ENCODE measurements at regions not wholly inside any gene's neighbourhood (a gene's known extent, or its start where the extent isn't known, plus 50 kb on each side); places are given as distances from the start of the nearest gene placed in this dataset.

DNA sequence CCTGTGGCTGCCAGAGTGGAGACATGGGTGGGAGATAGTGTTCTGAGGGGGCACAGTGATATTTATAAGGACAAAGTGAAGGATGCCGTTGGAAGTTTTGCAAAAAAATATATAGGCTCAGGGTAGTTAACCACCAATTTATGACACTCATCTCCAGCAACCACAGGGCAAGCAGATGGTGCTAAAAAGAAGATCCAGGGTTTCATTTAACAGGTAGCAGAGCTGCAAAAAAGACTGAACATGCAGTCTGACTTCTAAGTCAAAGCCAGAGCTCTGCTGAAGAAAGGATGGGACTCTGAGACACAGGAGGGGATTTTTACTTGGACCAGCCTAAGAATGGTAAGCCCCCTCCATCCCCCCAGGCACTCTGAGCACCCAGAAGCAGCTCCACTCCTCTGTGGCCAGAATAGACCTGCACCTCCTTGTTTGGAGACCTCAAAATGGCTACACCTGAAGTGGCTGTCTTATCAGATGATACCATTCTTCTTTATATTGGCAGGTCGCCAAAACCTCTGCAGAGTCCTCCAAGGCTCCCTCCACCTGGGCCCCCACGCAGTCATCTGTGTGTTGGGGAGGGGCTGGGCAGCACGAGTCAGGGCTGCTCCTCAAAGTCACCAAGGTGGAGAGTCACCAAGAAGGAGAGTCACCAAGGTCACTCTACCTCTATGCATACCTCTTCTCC, 161.4 kb upstream of the FAM9B start:
- TF ChIP-seq, protein P1, sequence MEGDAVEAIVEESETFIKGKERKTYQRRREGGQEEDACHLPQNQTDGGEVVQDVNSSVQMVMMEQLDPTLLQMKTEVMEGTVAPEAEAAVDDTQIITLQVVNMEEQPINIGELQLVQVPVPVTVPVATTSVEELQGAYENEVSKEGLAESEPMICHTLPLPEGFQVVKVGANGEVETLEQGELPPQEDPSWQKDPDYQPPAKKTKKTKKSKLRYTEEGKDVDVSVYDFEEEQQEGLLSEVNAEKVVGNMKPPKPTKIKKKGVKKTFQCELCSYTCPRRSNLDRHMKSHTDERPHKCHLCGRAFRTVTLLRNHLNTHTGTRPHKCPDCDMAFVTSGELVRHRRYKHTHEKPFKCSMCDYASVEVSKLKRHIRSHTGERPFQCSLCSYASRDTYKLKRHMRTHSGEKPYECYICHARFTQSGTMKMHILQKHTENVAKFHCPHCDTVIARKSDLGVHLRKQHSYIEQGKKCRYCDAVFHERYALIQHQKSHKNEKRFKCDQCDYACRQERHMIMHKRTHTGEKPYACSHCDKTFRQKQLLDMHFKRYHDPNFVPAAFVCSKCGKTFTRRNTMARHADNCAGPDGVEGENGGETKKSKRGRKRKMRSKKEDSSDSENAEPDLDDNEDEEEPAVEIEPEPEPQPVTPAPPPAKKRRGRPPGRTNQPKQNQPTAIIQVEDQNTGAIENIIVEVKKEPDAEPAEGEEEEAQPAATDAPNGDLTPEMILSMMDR (optimal IDR thresholded peaks at IDR 0.05 in 1 of 3, IDR thresholded peaks at IDR 0.05 in 1 of 3, conservative IDR thresholded peaks at IDR 0.05 in 1 of 3; ENCODE audit: extremely low read depth in 1 of 3, insufficient read depth in 2 of 3, low read length in 3 of 3) = no peak
- TF ChIP-seq EZH2 (IDR thresholded peaks at IDR 0.05; ENCODE audit: low read length) = no peak

All from keratinocyte (primary cell).